OCI-LY3 (cell line): ENCODE measurements at regions not wholly inside any gene's neighbourhood (a gene's known extent, or its start where the extent isn't known, plus 50 kb on each side); places are given as distances from the start of the nearest gene placed in this dataset.

ENCODE experiments used
- H2AFZ ChIP-seq: fragments of 200-600, 300-600 bp; shearing (Covaris generic); 2 replicates; pipeline ENCODE4 v1.6.0; 2014; ENCODE audit warnings: antibody characterized with exemption, low read depth, low read length
- H3K27ac ChIP-seq: fragments of 200-600, 300-600 bp; sonication (generic); 2 replicates; pipeline ENCODE4 v1.5.1; 2014; ENCODE audit warnings: mild to moderate bottlenecking, low read length, moderate library complexity, mixed read lengths
- H3K27me3 ChIP-seq: fragments of 200-600, 300-600 bp; sonication (generic); 2 replicates; pipeline ENCODE4 v1.6.1; 2014; ENCODE audit warnings: low read depth, low read length, mixed read lengths
- H3K36me3 ChIP-seq: fragments of 200-600, 300-600 bp; sonication (generic); replicated peaks from 2 replicates; pipeline ENCODE3; 2014; ENCODE audit warnings: low read depth, low read length, mixed read lengths
- H3K4me1 ChIP-seq: fragments of 300-600, 200-600 bp; sonication (generic); 2 replicates; pipeline ENCODE4 v1.6.1; 2014; ENCODE audit warnings: low read length, mixed read lengths
- H3K4me2 ChIP-seq: fragments of 200-600, 300-600 bp; sonication (generic); 2 replicates; pipeline ENCODE4 v1.6.1; 2014; ENCODE audit warnings: low read length, mixed read lengths
- H3K4me3 ChIP-seq: fragments of 300-600, 200-600 bp; sonication (generic); 2 replicates; pipeline ENCODE4 v1.5.1; 2014; ENCODE audit warnings: antibody characterized with exemption, mild to moderate bottlenecking, low read length, moderate library complexity
- H3K79me2 ChIP-seq: fragments of 300-600, 200-600 bp; shearing (Covaris generic); 2 replicates; pipeline ENCODE4 v1.6.1; 2014; ENCODE audit warnings: mild to moderate bottlenecking, low read length, mixed read lengths
- H3K9ac ChIP-seq: fragments of 300-600, 200-600 bp; shearing (Covaris generic); 2 replicates; pipeline ENCODE4 v1.6.0; 2014; ENCODE audit warnings: mild to moderate bottlenecking, low read length, moderate library complexity
- H3K9me3 ChIP-seq: fragments of 200-600, 300-600 bp; shearing (Covaris generic); 2 replicates; pipeline ENCODE4 v1.6.1; 2014; ENCODE audit warnings: low read length, mixed read lengths; ENCODE audit not compliant: insufficient read depth
- H4K20me1 ChIP-seq: fragments of 200-600, 300-600 bp; sonication (generic); 2 replicates; pipeline ENCODE4 v1.6.1; 2016; ENCODE audit warnings: low read length, mixed read lengths; ENCODE audit not compliant: insufficient read depth
- CTCF ChIP-seq: fragments of 200-600, 300-600 bp; sonication (generic); IDR thresholded peaks from 2 replicates; pipeline ENCODE4 v1.5.1; 2014; ENCODE audit warnings: antibody characterized with exemption, low read length, low read depth
- EZH2phosphoT487 ChIP-seq: fragments of 200-600 bp; shearing (Covaris generic); IDR thresholded peaks from 2 replicates; pipeline ENCODE4 v1.6.1; 2018; ENCODE audit warnings: antibody characterized with exemption, mixed run types, low read depth

GRCh38 chr2:67667054-67667908 lies 270.1 kb downstream of the ETAA1 start:
- TF ChIP-seq CTCF (no peak), EZH2phosphoT487 (no peak)
- Histone ChIP-seq H3K79me2 (no peaks in the 10 kb centered on the region), H3K36me3 (no peaks in the 10 kb centered on the region), H2AFZ (no peak overlapping the region), H3K27ac (no peak overlapping the region), H3K4me1 (peaks cover 15% of the 10 kb centered on the region), H3K4me2 (no peak overlapping the region), H3K4me3 (no peak overlapping the region), H3K27me3 (peaks cover 33% of the 10 kb centered on the region), H3K9ac (no peak overlapping the region), H3K9me3 (no peaks in the 10 kb centered on the region), H4K20me1 (peaks cover 8% of the 10 kb centered on the region; the same call in 1 of the 2 replicates)

GRCh38 chr2:67668538-67668937 lies 271.4 kb downstream of the ETAA1 start:
- Histone ChIP-seq H4K20me1 (peaks cover 8% of the 10 kb centered on the region; the same call in 1 of the 2 replicates), H3K36me3 (no peaks in the 10 kb centered on the region), H3K9me3 (no peaks in the 10 kb centered on the region), H3K4me3 (no peak overlapping the region), H3K9ac (no peak overlapping the region), H3K27ac (no peak overlapping the region), H3K27me3 (peaks cover 33% of the 10 kb centered on the region), H2AFZ (no peak overlapping the region), H3K4me2 (no peak overlapping the region), H3K79me2 (no peaks in the 10 kb centered on the region), H3K4me1 (peaks cover 17% of the 10 kb centered on the region)
- TF ChIP-seq EZH2phosphoT487 (no peak), CTCF (no peak)

- Histone ChIP-seq H3K9ac (no peak overlapping the region), H2AFZ (no peak overlapping the region), H3K4me3 (no peak overlapping the region), H3K4me1 (peaks cover 17% of the 10 kb centered on the region), H3K36me3 (no peaks in the 10 kb centered on the region), H3K9me3 (no peaks in the 10 kb centered on the region), H3K27me3 (peaks cover 39% of the 10 kb centered on the region), H3K79me2 (no peaks in the 10 kb centered on the region), H3K4me2 (no peak overlapping the region), H4K20me1 (peaks cover 8% of the 10 kb centered on the region; the same call in 1 of the 2 replicates), H3K27ac (no peak overlapping the region)
- no peak for TF ChIP-seq CTCF
- TF ChIP-seq EZH2phosphoT487: no peak
Observed at GRCh38 chr2:67669168-67669567, 272.0 kb downstream of the ETAA1 start.

- peaks cover 8% of the 10 kb centered on the region; the same call in 1 of the 2 replicates for H4K20me1 ChIP-seq
- H3K4me1 ChIP-seq: peaks cover 17% of the 10 kb centered on the region
- no peak overlapping the region for H2AFZ ChIP-seq
- no peak overlapping the region for H3K4me3 ChIP-seq
- no peak for TF ChIP-seq CTCF
- no peaks in the 10 kb centered on the region for H3K36me3 ChIP-seq
- no peaks in the 10 kb centered on the region for H3K79me2 ChIP-seq
- no peaks in the 10 kb centered on the region for H3K9me3 ChIP-seq
- H3K27ac ChIP-seq: no peak overlapping the region
- no peak overlapping the region for H3K4me2 ChIP-seq
- no peak overlapping the region for H3K9ac ChIP-seq
- H3K27me3 ChIP-seq: peaks cover 39% of the 10 kb centered on the region
Observed at GRCh38 chr2:67669766-67670165, 272.6 kb downstream of the ETAA1 start.
